Muscle of leg (tissue), 3 donors: ENCODE measurements at regions not wholly inside any gene's neighbourhood (a gene's known extent, or its start where the extent isn't known, plus 50 kb on each side); places are given as distances from the start of the nearest gene placed in this dataset.

ENCODE experiments used
- DNase-seq: peaks from one replicate; pipeline ENCODE4 v3.0.0; 2013
- H3K27ac ChIP-seq: one replicate; pipeline ENCODE4 v1.5.1; 2013; ENCODE audit warnings: mild to moderate bottlenecking, low read length, control low read depth
- H3K27me3 ChIP-seq: one replicate; pipeline ENCODE4 v1.6.1; 2013; ENCODE audit warnings: low read length; ENCODE audit not compliant: control insufficient read depth, insufficient read depth
- H3K36me3 ChIP-seq: one replicate; pipeline ENCODE4 v1.6.1; 2013; ENCODE audit warnings: low read length; ENCODE audit not compliant: control insufficient read depth, insufficient read depth
- H3K4me1 ChIP-seq: one replicate; pipeline ENCODE4 v1.6.1; 2013; ENCODE audit warnings: low read length; ENCODE audit not compliant: control insufficient read depth, insufficient read depth
- H3K4me3 ChIP-seq: one replicate; pipeline ENCODE4 v1.5.1; 2013; ENCODE audit warnings: low read length, control low read depth
- H3K9me3 ChIP-seq: replicated peaks from 2 replicates; pipeline ENCODE4 v1.6.1; 2013; ENCODE audit warnings: low read depth, low read length; ENCODE audit not compliant: control insufficient read depth
- WGBS: methylation state at CpG from one replicate; pipeline ENCODE4 v1.1.5; 2013; ENCODE audit warnings: missing lambda C conversion rate; ENCODE audit not compliant: insufficient coverage; 5-methylcytosine and 5-hydroxymethylcytosine counted together

GRCh38 chr13:30370916-30371521, 51.3 kb upstream of the UBE2L5 start:
- Histone ChIP-seq H3K36me3 (no peaks in the 10 kb centered on the region), H3K4me1 (peaks cover 10% of the 10 kb centered on the region), H3K27ac (no peak overlapping the region), H3K9me3 (no peaks in the 10 kb centered on the region), H3K27me3 (no peaks in the 10 kb centered on the region), H3K4me3 (no peak overlapping the region)
- DNase-seq: no peak
- 100% methylated on average over 3 of the region's 4 CpGs for WGBS

GRCh38 chr13:30371649-30372265, 50.5 kb upstream of the UBE2L5 start:
- peaks cover 10% of the 10 kb centered on the region for H3K4me1 ChIP-seq
- WGBS: 48% methylated on average over 12 of the region's 14 CpGs
- DNase-seq: no peak
- no peaks in the 10 kb centered on the region for H3K36me3 ChIP-seq
- no peak overlapping the region for H3K4me3 ChIP-seq
- no peak overlapping the region for H3K27ac ChIP-seq
- H3K9me3 ChIP-seq: no peaks in the 10 kb centered on the region
- no peaks in the 10 kb centered on the region for H3K27me3 ChIP-seq
